Ishikawa (cell line): ENCODE measurements at regions not wholly inside any gene's neighbourhood (a gene's known extent, or its start where the extent isn't known, plus 50 kb on each side); places are given as distances from the start of the nearest gene placed in this dataset.

ENCODE experiments used
- CEBPB ChIP-seq: IDR thresholded peaks from 2 replicates; pipeline ENCODE4 v1.6.1; 2012

DNA sequence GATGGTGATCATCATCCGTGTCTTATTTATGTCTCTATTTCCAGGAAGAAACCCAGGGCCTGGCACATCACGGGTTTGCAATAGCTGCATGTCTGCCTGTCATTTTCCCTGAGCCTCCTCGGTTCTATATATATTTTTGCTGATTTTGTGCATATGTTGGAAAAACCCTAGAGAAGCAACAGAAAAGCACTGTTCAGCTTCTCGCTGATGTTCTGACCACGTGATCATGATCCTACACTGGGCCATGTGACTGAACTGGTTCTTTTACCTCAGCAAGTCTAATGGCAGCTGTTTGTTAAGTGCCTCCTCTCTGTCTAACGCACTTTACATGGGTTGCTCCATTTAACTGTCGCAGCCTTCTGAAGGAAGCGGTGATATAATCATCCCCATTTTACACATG, 71.3 kb downstream of the CMPK2 start:
- no peak for TF ChIP-seq CEBPB
